ENCODE measurements at regions not wholly inside any gene's neighbourhood (a gene's known extent, or its start where the extent isn't known, plus 50 kb on each side); places are given as distances from the start of the nearest gene placed in this dataset.

GRCh38 chr3:84308379-84308778 lies 650.4 kb upstream of the CADM2 start (continued):
- TF ChIP-seq ZBTB11 (CRISPR knock-in tag; IDR thresholded peaks at IDR 0.05), result no peak

GRCh38 chr3:84318273-84318809 lies 640.4 kb upstream of the CADM2 start:
- no peak for DNase-seq (ENCODE audit: extremely low read depth in 1 of 4, low spot score in 3 of 4)
- intact Hi-C loops (cut with micrococcal nuclease) (no loop called here), in situ Hi-C loops (cut with MboI) (no loop called here)
- no peaks in the 10 kb centered on the region for H4K20me1 ChIP-seq (replicated peaks; ENCODE audit: control insufficient read depth, insufficient read depth, low read length)
- ATAC-seq, result peak; percentile 83
- no peak overlapping the region for H2AFZ ChIP-seq (ENCODE audit: low read depth, low read length)
- BruUV-seq (replicated peaks), result no TSS peak
- no peaks in the 10 kb centered on the region for H3K27me3 ChIP-seq (ENCODE audit: control insufficient read depth in 2 of 2, insufficient read depth in 2 of 2, low read length in 2 of 2)
- H3K4me3 ChIP-seq, result no peak overlapping the region
- CTCF ChIA-PET (ENCODE audit: low intra/inter-chr PET ratio), result no interaction called here
- H3K4me2 ChIP-seq (ENCODE audit: insufficient read depth, low read length), result no peak overlapping the region
- H3K9ac ChIP-seq (ENCODE audit: insufficient read depth in 1 of 2, low read depth in 2 of 2, low read length in 2 of 2), result no peak overlapping the region
- H3K36me3 ChIP-seq (ENCODE audit: control insufficient read depth, insufficient read depth, low read length), result no peaks in the 10 kb centered on the region
- H3K4me1 ChIP-seq (replicated peaks in 1 of 2; ENCODE audit: control insufficient read depth in 2 of 2, insufficient read depth in 2 of 2, low read length in 2 of 2), result no peaks in the 10 kb centered on the region; a peak in 1 of 5 replicates
- POLR2A ChIA-PET, result no interaction called here
- no peaks in the 10 kb centered on the region for H3K79me2 ChIP-seq (ENCODE audit: control insufficient read depth, insufficient read depth, low read length)
- FAIRE-seq, result no peak
- TF ChIP-seq RAD21 (CRISPR knock-in tag; conservative IDR thresholded peaks at IDR 0.05 in 1 of 2, IDR thresholded peaks at IDR 0.05 in 1 of 2), result peak; percentile 12 to 20; a peak in 1 of 4 replicates
- TF ChIP-seq CTCF (IDR thresholded peaks at IDR 0.05 in 2 of 3, conservative IDR thresholded peaks at IDR 0.05 in 1 of 3; ENCODE audit: insufficient read depth in 2 of 3, low read depth in 1 of 3, low read length in 3 of 3), result peak in 1 of 3 experiments; percentile 26; a peak in 2 of 6 replicates
- TF ChIP-seq ZNF140 (CRISPR knock-in tag; IDR thresholded peaks at IDR 0.05), result no peak
- TF ChIP-seq NUFIP1 (IDR thresholded peaks at IDR 0.05; ENCODE audit: partially characterized antibody), result no peak
- TF ChIP-seq CTCFL (IDR thresholded peaks at IDR 0.05; ENCODE audit: borderline replicate concordance, insufficient read depth, low read depth, low read length, poor library complexity, severe bottlenecking), result peak; percentile 9
- TF ChIP-seq CEBPB (tag; IDR thresholded peaks at IDR 0.05), result peak; percentile 47; the same call in 1 of the 2 replicates
- TF ChIP-seq ZNF23 (CRISPR knock-in tag; IDR thresholded peaks at IDR 0.05), result no peak
- 18% methylated on average over 2 of the region's 2 CpGs for WGBS (ENCODE audit: insufficient coverage, low coverage, missing lambda C conversion rate)
- H3K9me3 ChIP-seq (replicated peaks; ENCODE audit: control insufficient read depth, insufficient read depth, low read depth, low read length), result no peaks in the 10 kb centered on the region
- H3K9me1 ChIP-seq (ENCODE audit: control insufficient read depth, insufficient read depth, low read length), result no peaks in the 10 kb centered on the region
- H3K27ac ChIP-seq (ENCODE audit: extremely low read depth, low read depth, low read length), result no peak overlapping the region

Measured in K562 (cell line).